ENCODE measurements at regions not wholly inside any gene's neighbourhood (a gene's known extent, or its start where the extent isn't known, plus 50 kb on each side); places are given as distances from the start of the nearest gene placed in this dataset.
A peak's percentile ranks its signal among the peaks of the same experiment; 100 is the strongest.
"Not testable (repeated sequence)": the region's sequence is repeated elsewhere in the genome, so short reads cannot be mapped to it uniquely, and the experiment has no call there.

DNA sequence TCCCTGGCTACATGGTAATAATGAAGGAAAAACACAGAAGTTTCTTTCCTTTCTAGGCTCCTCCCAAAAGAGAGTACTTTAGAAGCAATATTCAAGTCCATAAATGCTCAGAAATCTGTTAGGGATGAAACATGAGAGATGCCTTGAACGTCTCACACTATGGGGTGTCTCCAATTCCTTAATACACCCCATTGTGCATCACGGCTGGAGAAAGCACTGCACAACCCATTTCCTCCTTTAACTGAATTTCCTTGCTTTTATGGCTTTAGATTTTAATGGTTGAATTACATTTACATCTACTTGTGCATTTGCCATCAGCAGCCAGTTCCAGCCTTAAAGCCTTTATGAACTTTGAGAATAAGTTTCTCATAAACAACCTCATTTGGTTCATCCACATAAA is 498.9 kb upstream of the PTBP2 start:
- DNase-seq, result no peak

DNA sequence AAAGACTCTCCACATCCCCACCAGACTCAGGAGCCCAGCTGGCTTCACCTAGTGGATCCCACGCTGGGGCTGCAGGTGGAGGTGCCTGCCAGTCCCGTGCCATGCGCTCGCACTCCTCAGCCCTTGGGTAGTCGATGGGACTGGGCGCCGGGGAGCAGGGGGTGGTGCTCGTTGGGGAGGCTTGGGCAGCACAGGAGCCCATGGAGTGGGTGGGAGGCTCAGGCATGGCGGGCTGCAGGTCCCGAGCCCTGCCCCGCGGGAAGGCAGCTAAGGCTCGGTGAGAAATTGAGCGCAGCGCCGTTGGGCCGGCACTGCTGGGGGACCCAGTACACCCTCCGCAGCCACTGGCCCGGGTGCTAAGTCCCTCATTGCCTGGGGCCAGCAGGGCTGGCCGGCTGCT is 497.4 kb upstream of the PTBP2 start:
- not testable (repeated sequence) for DNase-seq

DNA sequence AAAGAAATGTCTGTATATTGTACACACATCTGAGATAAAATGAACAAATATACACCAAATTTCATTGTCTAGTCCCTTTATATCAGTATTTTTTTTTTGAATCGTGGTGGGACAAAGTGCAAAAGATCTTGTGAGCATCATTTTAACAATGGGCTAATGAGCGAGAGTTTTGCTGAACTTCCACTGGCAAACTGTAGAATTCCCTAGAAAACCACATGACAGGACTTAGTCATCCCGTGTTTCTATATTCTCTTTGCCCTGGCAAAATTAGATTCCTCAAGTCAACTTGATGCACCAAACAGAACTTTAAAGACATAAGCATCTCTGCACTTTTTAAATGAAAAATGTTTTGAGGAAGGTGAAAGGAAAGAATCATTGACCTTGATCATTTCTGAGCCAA is 488.2 kb upstream of the PTBP2 start:
- no peak for DNase-seq

DNA sequence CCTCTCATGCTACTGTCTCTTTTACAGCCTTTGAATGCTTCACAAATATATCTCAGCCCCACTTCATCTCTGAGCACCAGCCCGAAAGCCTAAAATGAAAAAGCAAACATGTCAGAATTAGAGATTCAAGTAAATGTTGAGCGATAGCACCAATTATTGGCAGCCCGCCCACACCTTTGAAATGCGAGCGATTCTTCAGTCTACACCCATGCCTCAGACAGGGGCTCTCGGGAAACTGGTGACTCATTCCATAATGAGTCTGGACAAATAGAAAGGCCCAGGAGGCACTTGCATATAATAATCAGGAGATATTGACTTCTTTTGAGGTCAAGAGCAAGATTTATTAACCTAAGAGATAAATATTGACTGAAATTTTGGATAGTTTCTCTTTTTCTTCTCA is 487.3 kb upstream of the PTBP2 start:
- DNase-seq, result no peak

DNA sequence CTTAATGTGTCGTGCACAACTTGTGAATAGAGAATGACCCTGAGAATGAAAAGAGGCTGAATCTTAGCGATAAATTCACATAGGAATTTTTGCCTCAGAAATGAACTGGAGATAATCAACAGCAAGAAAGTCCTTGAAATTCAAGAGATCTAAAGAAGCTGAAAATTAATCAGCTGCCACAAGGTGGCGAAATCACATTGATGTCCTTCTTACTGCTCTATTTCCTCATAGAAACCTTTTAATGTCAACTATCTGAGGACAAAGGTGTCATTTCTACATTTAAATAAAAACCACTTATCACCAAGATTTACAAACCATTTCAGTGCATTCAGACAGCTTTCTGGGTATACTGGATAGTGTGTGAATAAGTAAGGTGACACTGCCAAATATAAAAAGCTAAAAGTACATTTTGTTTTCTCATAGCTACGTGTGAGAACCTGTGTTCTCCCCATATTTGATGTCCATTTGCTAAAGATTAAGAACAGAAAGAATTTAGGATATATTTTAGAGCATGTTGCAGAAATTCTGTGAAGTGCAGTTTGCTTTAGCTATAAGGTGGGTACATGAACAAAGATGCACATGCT is 485.3 kb upstream of the PTBP2 start:
- DNase-seq, result peak; percentile 33

DNA sequence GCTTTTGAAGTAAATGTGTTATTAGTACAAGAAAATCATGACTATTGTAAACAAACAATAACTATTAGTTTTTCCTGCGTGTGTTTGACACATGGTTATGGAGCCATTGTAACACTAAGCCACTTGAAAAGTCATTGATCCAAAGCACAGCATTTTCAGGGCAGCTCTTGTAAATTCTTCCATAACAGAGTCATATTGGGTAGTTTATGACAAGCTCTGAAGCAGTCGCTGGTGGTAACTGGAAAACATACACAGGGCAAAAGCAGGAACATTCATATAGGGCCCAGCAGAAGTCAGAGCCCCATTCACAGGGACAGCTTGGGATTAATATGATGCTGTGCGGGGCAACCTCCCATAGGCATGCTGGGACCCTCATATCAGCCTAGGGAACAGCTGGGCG is 483.2 kb upstream of the PTBP2 start:
- no peak for DNase-seq

DNA sequence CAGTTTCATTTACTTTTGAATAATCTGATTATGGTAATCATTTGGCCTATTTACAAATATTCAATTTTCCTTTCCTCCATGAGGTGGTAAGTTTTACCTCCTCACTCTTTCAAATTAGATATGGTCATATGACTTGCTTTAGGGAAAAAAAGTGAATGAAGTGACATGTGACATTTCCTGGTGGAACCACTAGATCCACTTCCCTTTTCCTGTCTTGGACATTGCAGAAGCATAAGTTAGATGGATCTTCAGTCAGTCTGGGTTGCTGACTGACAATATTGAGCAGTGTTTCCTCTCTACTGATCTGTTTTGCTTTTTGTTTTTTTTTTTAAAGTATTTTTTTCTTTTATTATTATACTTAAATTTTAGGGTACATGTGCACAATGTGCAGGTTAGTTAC is 481.1 kb upstream of the PTBP2 start:
- no peak for DNase-seq

DNA sequence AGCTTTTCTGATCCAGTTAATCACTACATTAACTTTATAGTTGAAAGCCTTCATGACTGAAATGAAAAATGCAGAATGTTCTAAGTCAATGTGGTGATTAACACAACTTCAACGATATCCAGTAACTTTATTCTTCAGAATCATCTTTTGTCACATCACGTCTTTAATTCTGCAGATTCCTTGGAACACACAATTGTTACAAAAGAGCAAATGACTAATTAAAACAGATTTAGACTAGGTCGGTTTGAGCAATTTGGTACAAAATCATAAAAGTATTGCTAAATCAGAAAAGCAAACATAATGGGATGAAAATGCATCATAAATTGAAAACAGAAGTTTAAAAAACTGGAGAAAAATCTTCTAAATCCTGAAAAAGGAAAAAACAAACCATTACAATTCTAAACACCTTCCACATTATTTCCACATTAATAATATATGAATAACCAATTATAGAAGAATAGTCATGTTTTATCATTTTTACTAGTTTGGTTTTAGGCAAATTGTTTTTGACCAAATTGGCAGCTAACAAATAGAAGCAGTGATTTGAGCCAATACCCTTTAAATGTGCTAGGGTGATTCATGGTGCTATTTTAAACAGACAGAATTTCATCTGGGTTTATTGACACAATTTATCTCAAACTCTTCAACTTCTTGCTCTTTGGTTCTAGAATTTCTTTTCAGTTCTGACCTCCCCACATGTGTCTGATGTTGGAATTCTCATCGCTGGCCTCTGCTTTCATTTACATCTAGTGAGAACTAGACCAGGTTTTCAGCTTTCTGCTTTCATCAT is 468.1 kb upstream of the PTBP2 start:
- DNase-seq, result no peak

DNA sequence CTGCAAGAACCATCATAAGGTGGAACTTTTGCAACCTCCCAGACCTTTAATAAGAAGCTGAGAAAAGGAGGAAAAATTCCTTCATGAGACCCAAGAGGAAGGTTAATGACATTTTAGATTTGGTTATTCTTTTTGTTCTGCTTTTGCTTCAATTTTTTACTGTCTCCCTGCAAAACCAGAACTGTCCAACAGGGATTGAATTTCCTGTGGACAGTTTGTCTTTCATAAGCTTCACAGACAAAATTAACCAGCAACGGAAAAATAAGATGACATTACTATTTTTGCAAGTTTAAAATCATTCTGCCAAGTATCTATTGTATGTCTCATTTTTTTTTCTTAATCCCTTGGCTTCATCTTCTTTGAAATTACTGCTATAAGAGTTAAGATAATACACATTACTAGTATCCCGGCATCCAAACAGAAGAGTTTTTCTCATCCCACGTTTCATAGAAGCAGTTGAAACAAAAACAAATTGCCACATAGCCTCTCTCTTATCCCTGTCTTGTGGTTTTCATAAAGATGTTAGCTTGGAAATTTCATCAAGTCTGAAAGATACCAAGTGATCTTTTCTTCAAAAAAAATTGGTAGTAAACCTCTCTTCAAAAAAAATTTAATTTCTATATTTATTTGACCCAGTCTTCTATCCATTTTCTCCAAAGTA is 465.3 kb upstream of the PTBP2 start:
- DNase-seq, result no peak

DNA sequence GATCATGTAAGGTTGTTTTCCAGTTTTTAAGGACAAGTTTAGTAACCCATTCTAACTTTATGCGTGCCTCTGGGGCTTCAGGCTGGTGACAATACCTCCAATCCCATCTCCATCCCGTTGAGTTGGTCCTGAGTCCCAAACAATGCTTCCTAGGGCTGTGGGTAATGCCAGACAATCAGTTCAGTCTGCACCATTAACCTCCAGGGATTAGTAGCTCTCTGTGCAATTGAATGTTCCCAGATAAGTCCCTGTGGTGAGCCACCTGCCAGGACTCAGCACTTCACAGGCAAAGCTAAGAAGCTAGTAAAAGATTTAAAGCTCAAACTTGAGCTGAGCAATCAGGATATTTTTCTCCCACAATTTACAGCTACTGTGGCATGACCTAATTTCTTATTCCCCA is 462.2 kb upstream of the PTBP2 start:
- DNase-seq, result no peak

DNA sequence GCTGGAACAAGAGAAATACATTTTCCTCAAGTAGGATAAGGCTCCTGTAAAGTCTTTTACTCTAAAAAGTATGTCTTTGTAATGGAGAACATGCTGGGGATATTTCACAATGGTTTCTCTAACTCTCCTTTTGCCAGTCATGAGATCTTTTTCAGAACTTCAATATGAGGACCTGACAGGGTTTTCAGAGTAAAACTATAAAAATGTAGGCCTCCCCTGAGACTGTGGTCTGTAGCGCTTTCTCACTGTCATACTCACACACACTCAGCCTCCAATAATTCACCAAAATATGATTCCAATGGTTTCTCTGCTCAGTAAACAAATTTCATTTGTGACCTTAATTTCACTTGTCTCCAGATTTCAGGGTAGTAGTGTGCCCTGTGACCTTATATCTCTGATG is 440.1 kb upstream of the PTBP2 start:
- no peak for DNase-seq

DNA sequence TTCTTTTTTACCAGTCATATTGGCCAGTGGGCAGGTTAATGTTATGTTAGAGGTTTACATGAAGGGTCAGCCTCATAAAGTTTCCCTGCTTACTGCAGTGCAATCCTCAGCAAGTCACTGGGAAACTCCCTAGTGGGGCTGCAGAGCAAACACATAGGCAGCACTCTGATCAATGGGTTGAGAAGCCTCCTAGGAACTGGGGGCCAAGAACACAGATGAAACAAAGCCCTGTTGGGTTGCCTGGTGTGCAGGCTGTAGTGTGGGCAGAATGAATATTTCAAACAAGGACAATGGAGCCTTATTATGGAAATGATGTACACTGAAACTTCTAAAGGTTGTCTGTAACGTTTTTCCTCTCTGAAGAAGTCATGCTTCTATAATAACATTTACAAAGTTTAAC is 431.6 kb upstream of the PTBP2 start:
- DNase-seq, result no peak

DNA sequence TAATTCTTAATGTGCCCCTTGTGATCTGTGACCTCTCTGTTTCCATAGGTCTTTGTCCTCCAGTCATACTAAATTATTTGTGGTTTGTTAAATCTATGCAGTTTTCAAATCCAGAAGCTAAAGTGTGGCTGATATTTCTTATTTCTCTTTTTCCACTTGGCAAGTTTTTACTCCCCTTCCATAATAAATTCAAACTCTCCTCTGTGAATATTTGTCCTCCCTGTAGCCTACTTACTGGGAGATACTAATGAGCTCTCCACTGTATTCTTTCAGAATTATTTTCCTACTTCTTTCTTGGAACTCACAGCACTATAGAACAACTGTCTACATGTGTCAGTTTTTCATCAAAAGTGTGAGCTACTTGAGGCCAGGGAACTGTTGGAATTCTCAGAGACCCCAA is 430.8 kb upstream of the PTBP2 start:
- DNase-seq, result no peak

DNA sequence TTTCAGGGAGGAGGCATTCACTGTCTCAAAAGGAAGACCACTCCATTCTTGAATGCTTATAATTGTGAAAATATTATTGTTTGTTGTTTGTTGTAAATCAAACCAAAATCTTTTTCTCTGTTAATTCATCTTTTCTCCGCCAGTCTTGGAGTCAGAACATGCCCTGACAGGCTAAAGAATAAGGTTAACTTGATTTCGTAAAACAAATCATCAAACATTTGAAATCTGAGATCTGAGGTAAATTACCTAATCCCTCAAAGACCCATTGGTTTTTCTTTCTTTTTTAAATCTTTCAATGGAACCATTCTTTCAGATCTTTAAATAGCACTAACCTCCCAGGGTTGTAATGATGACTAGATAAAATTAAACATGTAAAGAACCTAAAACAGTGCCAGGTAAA is 430.1 kb upstream of the PTBP2 start:
- no peak for DNase-seq

DNA sequence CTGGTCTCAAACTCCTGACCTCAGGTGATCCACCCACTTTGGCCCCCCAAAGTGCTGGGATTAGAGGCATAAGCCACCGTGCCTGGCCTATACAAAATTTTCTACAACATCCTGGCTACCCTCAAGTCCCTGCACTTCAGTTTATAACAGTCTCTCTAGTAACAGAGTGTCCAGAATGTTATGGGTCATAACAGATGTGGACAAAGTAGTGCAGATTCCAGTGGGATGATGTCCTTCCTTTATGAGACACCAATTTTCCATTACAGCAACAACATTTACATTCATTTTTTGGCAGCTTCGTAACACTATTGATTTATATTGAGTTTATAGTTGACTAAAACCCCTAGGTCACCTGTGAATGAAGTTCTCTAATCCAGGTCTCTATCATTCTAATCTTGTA is 429.4 kb upstream of the PTBP2 start:
- DNase-seq, result no peak

DNA sequence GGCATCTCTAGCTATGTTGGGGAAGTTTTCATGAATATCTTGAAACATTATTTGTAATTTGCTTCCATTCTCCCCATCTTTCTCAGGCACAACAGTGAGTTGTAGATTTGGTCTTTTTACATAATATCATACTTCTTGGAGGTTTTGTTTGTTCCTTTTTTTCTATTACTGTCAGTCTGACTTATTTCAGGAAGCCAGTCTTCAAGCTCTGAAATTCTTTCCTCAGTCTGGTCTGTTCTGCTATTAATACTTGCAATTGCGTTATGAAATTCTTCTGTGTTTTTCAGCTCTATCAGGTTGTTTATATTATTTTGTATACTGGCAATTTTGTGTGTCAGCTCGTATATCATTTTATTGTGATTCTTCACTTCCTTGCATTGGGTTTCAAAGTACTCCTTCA is 424.6 kb upstream of the PTBP2 start:
- no peak for DNase-seq

DNA sequence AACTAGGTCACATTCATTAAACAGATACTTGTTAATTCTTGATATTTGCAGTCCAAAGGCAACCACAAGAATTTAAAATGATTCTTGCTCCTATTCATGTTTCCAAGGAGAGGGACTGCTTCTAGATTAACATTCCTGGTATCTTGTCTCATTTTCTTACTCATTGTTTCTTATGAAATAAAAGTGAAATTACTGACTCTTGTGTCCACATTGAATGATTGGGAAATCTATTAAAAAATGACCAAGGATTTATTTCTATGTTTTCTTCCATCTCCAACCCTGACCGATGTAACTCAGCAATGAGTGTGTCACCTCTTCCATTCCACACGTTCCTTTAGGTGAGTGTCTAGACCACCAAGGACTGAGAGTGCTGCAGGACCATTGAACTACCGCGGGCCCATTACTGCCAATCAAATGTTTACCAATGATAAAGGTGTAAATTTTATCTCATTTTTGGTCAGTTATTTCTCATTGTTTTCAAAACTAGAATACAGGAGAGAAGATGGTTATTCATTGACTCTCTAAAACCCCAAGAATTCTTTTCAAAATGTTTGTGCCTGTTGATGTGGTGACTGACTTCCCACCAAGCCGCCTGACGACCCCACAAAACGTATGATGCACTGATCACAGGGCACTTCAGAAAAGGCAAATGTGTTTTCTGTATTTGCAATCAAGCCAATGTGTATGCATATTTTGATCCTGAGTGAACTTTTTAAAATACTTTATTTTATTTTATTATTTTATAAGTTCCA is 414.6 kb upstream of the PTBP2 start:
- DNase-seq, result no peak

DNA sequence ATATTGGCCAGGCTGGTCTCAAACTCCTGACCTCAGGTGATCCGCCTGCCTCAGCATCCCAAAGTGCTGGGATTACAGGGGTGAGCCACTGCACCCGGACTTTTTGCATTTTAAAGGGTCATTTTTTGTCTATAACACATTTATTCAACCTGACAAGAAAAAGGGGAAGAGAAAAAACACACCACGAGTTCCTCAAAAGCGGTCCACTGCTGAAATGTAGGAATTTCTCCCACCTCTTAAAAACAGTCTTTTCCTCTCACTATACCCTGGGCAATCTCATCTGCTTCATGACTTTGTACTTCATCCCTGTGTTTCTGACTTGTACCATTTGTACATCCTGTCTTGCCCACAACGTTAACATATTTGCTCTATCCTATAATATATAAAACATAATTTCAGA is 413.3 kb upstream of the PTBP2 start:
- DNase-seq, result no peak

DNA sequence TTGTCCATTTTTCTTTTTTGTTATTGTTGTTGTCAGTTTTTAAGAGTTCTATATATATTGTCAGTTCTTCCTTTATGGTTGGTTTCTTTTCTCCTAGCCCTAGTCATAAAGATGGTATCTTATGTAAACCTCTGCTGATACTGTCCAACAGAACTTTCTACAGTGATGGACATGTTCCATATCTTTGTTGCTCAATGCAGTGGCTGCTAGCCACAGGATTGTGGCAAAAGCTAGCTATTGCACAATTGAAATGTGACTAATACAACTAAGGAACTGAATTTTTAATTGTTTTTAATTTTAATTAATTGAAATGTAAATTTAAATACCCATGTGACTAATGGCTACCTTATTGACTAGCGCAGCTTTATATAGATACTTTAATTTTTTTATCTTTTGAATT is 411.8 kb upstream of the PTBP2 start:
- DNase-seq, result no peak

DNA sequence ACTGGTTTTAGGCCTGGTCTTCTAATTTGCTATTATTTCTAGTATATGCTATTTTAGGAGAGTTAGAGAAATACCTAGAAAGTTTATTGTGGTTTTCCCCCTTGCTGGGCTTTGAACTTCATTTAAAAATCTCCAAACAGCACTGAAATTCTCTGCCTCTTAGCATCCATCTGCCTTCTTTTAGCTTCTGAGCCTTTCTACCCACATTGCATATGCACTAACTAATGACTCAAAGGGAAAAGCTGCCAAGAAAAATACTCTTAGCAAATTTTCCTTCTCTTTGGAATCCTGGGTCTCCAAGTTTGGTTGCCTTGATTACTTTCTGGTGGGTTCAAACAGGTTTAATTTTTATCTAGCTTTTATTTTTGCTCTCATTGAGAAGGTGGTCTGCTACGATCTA is 408.4 kb upstream of the PTBP2 start:
- no peak for DNase-seq

DNA sequence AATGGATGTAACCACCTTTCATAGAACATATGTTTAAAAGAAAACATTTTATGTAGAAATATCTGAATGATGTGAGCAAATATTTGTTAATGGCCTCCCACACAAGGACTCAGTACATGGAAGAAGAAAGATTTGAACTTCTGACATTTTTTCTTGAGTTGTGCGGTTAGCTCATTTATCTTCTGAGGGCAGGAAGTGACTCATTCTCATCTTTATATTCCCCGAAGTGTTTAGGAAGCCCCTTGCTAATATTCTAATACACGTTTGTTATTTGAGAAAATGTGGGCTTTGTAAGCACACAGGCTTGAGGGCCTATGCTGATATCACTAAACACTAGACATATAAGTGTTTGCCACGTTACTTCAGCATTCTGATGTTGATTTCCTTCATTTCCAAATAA is 392.5 kb upstream of the PTBP2 start:
- no peak for DNase-seq

DNA sequence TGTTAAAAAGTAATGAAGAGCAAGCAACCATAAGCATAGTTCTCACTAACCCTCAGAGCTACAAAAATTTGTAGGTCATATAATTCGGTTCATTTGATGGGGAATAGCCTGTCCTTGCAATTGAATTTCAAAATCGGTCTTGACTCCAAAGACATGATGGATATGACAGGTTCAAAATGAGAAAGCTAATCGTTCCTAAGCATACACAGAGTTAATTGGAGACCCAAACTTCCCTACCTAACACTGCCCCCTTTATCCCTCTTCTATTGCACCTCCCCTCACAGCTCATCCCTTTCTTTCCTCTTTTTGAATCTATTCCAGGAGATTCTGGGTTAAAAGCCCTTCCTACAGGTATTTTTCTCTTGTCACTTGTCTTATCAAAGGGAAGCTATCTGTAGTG is 390.0 kb upstream of the PTBP2 start:
- DNase-seq, result no peak

DNA sequence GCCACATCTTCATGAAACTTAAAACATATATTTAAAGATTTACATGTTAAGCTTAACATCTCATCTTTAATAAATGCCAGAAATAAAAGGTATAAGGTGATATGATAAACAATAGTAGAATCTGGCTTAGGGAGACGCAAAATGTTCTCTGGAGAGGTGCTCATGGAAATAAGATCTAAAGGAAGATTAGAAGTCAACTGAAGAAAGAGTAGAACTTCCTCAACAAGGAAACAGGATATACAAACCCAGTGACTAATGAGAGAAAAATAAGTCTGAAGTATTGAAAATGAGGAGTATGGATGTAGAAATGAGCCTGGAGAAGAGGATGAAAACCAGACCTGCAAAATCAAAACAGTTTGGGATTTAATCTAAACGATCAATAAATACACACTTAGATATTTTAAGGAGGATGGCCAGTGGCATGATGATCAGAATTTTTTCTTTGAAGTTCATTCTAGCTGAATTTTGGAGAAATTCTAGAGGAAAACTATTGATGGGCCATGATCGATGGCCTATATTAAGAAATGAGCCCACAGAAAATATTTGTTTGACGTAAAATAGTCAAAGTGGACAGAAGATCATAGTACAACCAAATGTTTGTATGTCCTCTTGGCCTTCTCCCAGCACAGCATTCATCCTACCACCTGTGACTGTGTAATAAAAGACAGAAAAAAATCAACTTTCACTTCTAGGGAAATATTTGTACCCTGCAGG is 387.9 kb upstream of the PTBP2 start:
- no peak for DNase-seq

Measured in NCI-H526 treated with DMSO at 0.1 percent for 48 hours (cell line).